Astrocyte of the spinal cord (primary cell): ENCODE measurements at regions not wholly inside any gene's neighbourhood (a gene's known extent, or its start where the extent isn't known, plus 50 kb on each side); places are given as distances from the start of the nearest gene placed in this dataset.

Source experiments
- DNase-seq: peaks from one replicate; pipeline ENCODE4 v3.0.0; 2011; ENCODE audit warnings: low read depth, low spot score
- H3K4me3 ChIP-seq: 2 replicates; pipeline ENCODE4 v1.5.1; 2011; ENCODE audit warnings: low read depth, mild to moderate bottlenecking, low read length, moderate library complexity
- CTCF ChIP-seq: IDR thresholded peaks from 2 replicates; pipeline ENCODE4 v1.5.1; 2012; ENCODE audit warnings: low read depth, mild to moderate bottlenecking, low read length, inconsistent platforms
- in situ Hi-C: cut with HindIII; loops from 2 replicates; pipeline ENCODE4 v1.10.0; 2017; ENCODE audit warnings: low sequenced_read_pairs

DNA sequence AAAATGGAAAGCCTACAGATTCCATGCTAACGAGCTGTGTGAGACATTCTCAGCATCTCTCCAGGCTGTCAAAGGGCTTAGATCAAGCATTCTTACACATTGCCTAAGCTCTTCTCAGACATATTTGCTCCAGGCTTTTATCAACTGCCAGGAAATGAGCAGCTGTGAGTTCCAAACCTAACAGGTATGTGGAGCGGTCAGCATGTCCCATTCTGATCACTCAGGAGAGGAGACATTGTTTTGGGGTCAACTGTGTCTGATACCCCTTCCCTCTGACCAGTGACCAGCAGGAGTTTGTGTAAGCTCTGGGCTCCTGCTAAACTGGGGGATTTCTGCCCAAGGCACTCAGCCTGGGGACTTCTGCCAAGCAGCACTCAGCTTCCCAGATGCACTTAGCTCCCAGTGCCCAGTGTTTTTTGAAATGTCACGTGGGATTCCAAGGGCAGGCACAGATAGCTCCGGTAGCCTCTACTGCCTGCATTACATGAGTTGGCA is 229.1 kb downstream of the SEC61B start:
- H3K4me3 ChIP-seq = no peak overlapping the region
- DNase-seq = no peak
- TF ChIP-seq CTCF = no peak
- in situ Hi-C loops = no loop called here

DNA sequence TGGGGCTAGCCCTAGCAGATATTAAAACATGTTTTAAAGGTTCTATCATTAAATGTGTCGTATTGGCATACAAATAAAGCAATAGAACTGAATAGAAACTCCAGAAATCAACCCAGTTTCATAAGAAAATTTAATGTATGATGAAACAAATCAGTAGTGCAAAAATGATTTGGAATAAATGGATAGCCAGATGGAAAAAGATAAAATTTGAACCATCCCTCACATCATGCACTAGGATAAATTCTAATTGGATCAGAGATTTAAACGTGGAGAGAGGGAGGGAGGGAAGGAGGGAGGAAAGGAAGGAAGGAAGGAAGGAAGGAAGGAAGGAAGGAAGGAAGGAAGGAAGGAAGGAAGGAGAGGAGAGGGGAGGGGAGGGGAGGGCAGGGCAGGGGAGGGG is 235.3 kb downstream of the SEC61B start:
- TF ChIP-seq CTCF = no peak
- DNase-seq = no peak
- no peak overlapping the region for H3K4me3 ChIP-seq
- in situ Hi-C loops = no loop called here

GRCh38 chr9:99457981-99458380 is 235.9 kb downstream of the SEC61B start:
- H3K4me3 ChIP-seq = no peak overlapping the region
- DNase-seq = no peak
- in situ Hi-C loops = no loop called here
- TF ChIP-seq CTCF = no peak

DNA sequence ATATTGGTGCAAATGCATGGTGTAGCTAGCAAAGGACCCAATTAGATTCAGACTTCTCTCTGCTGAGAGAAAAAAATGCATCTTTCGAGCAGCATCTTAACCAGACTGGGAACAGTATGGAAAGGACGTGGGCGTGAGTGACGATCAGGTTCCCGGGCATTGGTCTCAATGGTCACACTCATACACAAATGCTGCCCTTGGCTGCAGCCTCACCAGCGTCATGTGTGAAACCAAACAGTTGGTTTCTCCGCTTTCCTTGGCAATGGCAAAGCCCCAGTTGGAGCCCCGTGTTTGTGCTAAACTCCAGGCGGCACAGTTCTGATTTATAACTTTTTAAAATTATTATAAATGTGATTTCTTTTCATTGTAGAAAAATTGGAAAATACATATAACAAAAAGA is 237.8 kb downstream of the SEC61B start:
- DNase-seq = no peak
- TF ChIP-seq CTCF = no peak
- in situ Hi-C loops = no loop called here
- no peak overlapping the region for H3K4me3 ChIP-seq

- no peak overlapping the region for H3K4me3 ChIP-seq
- no peak for DNase-seq
- in situ Hi-C loops = no loop called here
- TF ChIP-seq CTCF = no peak
Observed at GRCh38 chr9:99463131-99463530, 241.0 kb downstream of the SEC61B start.

- in situ Hi-C loops = no loop called here
- H3K4me3 ChIP-seq = no peak overlapping the region
- TF ChIP-seq CTCF = no peak
- DNase-seq = no peak
Observed at GRCh38 chr9:99464568-99464967, 242.5 kb downstream of the SEC61B start.
